GM21515 (cell line): ENCODE measurements at regions not wholly inside any gene's neighbourhood (a gene's known extent, or its start where the extent isn't known, plus 50 kb on each side); places are given as distances from the start of the nearest gene placed in this dataset.

Source experiments
- ATAC-seq: cut with Tn5 transposase; IDR thresholded peaks from one replicate; pipeline ENCODE4 v1.9.1; 2021; ENCODE audit not compliant: unreplicated experiment

DNA sequence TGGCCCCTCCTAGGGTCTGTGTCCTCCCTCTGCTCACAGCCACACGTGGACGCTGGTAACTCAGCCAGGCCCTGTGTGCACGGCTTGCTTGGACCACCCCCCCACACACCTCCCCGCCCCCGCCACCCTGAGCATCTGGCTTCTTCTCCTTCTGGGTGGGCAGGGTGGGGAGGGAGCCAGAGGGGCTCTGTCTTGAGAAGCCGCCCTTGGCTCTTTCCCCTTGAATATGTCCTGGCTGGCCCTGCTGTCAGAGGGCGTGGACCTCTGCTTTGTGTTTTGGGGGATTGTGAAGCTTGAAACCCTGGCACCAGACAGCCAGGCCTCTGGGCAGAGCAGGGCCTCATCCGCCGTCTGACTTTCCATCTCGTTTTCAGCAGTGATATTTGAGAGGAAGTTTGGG lies 72.1 kb downstream of the GLI2 start:
- ATAC-seq: no peak

DNA sequence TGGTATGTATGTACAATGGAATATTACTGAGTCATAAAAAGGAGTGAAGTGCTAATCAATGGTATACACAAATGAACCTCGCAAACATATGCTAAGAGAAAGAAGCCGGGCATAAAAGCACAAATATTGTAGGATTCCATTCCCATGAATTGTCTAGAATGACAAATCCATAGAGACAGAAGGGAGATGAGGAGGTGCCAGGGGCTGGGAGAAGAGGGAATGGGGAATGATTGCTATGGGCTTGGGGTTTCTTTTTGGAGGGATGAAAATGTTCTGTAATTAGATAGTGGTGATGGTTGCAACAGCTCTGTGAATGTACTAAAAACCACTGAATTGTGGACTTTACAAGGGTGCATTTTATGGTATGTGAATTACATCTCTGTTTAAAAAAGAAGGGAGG lies 73.5 kb downstream of the GLI2 start:
- ATAC-seq: no peak

DNA sequence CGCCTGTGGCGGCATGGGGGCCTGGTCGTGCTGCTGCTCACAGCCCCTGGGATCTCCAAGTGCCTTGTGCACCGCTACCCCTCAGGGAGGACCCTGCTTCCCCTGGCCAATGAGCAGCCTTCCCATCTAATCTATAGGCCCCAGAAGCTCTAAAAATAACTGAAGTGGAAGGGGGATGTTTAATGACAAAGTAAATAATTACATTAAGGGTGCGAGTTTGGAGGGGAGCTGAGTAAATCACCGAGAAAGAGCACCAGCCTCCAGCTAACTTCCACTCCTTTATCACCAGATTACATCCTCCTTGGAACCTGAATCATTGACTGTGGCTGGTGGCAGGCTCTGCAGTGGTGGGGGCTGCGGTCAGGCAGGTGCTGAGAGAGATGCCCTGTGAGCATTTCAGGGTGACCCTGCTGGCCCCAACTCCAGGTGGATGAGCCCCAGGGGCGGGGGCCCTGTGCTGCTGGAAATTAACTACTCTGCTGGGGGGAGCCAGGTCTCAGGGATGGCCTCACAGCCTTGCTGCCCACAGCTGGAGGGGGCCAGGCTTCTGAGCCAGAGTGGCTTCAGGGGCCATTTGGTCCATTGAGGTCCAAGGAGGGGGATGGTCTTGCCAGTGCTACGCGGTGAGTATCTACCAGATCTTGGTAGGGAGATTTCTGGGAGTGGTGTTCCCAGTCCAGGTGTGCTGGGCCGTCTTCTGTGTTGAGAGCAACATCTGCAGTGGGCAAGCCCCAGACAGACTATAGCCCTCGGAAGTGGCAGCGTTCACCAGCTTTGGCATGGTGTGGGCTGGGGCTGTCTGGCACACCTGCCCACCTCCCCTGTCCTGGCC lies 74.2 kb downstream of the GLI2 start:
- no peak for ATAC-seq

DNA sequence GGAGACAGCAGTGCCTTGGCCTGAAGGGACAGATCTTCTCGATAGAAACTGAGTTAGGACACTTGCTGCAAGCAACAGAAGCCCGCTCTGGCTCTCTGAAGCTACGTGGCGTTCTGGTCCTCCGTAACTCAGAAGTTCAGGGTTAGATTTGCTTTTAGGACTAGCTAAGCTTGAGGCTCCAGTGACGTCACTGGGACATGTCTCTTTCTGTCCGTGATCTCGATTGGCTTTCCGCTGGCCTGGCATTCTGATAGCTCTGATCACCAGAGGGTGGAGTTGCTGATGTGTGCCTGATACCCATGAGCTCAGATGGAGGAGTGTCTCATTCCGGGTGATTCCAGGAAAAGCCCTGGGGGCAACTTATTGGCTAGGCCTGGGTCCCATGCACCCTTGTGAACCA lies 75.0 kb downstream of the GLI2 start:
- ATAC-seq: no peak

DNA sequence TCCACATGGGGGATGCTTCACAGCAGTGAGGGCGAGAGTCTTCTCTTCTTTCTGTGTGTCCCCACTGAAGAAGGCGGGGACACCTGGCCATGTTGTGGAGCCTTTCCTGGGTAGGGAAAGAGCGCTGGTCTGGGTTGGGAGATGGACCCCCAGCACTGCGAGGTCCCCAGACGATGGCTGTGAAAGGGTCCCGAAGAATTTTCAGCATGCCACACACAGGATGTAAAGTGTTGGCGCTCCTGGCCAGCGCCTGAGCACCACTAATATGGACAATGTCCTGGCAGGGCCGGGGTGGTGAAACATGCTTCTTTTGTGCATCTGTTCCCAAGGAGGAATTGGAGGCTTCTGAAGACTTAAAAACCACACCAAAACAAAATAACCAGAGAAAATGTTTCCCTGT lies 77.2 kb downstream of the GLI2 start:
- ATAC-seq: no peak

DNA sequence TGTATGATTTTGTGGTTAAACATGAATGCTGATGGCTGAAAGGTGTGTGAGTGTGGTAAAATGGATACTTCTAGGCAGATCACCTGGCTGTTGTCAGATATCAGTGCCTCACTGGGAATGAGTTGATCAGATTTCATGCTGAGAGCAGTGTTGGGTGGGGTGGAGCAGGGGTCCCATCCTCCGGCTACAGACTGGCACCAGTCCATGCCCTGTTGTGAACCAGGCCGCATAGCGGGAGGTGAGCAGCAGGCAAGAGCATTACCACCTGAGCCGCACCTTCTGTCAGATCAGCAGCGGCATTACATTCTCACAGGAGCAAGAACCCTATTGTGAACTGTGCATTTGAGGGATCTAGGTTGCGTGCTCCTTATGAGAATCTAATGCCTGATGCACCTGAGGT lies 78.7 kb downstream of the GLI2 start:
- no peak for ATAC-seq

DNA sequence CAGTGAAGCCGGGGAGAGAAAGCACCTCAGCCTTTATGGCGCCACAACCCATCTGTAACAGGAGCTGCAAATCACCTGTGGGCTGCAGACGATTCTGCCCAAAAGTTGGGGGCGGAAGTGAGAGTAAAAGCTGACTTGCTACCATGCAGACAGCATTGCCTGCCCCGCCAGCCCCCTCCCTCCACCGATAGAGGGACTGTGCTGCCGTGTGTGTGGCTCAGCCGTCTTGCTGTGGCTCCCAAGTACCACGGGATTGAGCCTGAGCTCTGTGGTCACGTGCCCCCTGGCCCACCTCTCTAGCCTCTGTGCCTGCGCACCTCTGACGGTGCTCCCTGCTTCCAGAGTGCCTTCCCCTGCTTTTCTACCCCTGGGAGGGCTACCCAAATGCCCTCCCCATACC lies 79.6 kb downstream of the GLI2 start:
- ATAC-seq: no peak

DNA sequence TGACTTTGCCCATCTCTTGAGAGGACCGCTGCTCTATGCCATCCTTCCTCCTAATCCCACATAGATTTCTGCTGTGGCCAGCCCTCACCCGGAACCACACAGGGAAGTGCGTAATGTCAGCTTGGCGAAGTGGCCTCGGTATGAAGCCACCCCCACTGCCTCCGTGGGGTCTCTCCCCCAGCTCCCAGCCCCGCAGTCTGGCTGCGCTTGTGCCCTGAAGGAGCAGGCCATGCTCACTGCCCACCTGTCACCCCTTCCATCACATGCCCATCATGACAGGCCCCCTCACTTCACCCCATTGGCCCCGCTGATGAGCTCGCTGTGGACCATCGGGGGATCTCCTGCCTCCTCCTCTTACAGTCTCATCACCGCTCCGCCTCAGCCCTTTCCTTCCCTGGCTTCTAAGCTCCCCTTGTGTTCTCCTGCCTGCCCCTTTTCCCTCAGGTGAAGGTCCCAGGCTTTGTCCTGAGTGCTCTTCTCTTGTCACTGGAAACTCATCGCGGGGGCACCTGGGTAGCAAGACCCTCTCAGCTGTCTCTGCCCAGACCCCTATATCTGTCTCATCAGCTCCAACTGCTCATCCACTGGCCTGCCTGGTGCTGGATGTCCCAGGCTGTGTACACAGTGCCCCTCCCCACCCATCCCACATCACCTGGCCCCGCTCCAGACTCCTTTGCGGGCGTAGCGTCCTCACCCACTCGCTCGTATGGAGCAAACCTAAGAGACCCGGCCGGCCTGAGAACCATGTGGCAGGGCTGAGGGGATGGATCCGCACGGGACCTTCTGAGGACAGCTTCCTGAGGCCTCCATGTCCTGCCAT lies 81.7 kb downstream of the GLI2 start:
- no peak for ATAC-seq

DNA sequence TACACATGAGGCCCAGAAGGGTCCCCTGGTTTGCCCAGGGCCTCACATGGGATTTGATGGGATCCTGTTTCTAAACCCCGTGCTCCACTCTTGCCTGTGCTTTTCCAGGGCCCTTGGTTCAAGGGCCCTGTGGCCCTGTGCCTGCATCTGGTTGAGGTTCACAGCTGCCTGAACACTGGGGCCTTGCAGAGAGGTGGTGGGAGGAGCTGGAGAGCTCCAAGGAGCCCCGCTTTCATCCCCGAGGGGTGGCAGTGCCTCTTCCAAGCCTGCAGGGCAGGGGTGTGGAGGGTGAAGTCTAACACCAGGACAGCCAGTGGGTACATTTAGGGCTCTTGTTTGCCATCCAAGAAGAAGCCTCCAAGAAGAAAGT lies 82.3 kb downstream of the GLI2 start:
- no peak for ATAC-seq

DNA sequence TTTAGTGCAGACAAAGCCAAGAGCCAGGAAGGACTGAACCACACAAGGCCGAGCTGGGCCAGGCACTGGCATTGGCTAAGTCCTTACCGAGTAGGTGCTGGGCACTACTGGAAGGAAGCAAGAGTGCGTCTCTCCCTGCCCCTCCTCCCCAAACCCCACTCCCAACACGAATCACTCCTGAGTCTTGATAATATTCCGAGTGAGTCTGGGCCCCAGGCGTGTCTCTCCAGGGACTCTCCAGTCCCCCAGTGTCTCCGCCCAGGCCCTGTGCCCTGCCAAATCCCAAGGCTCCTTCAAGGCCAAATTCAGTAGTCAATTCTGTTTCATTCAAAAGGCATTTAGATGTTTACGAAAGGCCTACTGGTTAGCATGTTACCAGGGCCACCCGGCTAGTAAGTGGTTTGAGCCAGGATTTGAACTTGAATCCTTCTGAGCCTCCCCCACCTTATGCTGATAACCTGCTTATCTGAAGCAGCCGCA lies 82.8 kb downstream of the GLI2 start:
- no peak for ATAC-seq

DNA sequence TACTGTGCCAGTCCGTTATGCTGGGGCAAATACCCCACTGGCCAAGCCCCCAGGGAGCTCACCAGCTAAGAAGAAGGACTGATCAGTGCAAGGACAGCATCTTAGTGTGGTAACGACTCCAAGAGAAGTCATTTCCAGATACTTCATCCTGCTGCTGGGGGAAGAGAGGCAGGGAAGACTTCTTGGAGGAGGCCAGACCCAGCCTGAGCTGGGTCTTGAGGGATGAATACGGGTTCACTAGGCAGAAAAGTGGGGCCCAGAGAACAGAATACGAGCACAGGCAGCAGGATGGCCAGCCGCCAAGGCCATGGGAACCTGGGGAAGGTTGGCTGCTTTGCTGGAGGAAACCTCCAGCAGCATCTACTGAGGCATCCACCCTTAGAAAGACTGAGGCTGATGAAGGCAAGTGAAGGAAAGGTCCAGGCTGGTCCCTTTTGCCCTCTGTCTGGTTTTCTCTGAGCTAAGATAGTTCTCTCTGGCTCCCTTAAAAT lies 84.1 kb downstream of the GLI2 start:
- ATAC-seq: no peak

DNA sequence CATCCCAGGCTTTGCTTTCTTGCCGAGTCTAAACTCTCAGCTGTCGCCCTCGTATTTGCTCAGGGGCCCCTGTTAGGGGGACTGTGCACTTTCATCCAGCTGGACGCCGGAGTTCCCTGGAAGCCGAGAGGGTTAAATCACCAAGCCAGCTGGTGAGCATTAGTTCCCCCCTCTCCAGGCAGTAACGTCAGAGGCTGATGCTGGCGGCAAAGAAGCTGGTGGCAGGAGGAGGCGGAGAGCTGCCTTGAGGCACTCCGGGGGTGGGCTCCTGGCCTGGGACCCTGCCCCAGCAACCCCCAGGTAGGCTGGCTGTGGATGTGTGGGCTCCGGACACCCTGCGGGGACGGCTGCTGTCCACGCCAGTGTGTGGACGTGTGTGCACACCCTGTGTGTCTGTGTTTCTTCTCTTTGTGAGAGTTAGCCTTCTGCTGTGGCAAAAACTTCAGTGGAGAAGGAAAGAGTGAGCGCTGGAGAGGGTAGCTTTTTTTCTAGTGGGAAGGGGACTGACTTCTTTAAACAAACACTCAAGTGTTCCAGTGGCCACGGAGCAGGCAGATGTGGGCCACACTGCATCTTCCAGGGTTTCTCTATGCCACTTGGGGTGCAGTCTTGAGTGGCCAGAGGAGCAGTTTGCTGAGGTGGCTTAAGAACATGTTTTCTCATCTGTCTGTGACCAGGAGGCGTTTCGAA lies 84.7 kb downstream of the GLI2 start:
- no peak for ATAC-seq

DNA sequence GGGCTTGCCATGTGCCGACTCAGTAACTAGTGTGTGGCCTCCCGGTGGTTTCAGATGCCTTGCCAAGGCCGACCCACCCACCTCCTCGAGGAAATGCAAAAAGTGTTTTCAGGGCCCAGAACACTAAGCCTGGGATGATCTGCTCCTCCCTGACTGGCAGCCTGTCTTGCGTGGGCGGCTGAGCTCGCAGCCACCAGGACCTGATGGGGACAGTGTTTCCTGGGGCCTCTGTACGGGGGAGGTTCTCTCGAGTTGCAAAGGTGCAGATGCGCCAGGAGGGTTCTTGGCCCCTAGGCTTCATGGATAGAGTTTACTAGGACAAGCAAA lies 85.2 kb downstream of the GLI2 start:
- no peak for ATAC-seq

DNA sequence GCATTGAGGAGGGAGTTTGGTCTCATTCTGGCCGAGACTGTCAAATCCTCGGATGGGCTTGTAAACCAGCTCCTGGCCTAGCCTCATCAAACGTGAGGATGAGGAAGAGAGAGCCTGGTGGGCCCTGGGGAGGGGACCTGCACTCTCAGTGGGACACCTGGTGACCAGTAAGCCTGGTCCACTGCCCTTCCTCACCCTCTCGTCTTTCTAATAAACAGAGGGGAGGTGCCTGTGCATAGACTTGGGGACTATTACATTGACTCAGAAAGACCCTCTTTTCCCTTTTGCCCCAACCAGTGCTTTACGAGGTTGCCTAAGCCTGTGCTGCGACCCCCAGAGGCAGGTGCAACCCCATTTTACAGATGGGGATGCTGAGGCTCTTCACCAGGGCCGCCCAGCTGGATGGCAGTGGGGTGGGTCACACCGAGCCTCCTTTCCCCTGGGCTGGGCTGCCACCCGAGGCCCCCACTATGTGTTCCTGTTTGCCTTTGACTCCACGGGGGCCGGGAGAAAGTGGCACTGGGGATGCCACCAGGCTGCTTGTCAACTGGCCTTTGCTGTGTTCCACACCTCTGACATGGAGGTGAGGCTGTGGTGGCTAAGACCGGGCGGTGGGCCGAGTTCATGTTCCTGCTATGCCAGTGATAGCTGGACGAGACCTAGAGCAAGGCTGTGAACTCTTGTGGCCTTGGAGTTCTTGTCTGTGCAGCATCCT lies 85.9 kb downstream of the GLI2 start:
- ATAC-seq: no peak

DNA sequence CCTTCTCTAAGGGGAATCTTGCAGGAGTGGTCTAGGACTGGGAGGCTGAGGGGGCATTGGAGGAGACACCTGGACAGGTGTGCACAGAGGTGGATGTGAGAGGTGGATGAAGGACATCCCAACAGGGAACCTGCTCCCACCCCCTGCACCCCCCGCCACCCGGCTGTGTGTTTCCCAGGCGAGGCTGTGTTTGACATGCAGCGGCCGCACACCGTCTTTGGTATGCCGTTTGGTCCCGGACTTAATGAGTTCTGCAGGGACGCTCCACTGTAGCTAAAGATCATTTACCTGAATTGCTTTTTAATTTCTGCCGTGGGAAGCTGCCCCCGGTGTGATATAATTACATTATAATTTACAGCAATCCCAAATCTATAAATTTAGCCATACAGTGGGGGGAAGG lies 87.3 kb downstream of the GLI2 start:
- no peak for ATAC-seq

DNA sequence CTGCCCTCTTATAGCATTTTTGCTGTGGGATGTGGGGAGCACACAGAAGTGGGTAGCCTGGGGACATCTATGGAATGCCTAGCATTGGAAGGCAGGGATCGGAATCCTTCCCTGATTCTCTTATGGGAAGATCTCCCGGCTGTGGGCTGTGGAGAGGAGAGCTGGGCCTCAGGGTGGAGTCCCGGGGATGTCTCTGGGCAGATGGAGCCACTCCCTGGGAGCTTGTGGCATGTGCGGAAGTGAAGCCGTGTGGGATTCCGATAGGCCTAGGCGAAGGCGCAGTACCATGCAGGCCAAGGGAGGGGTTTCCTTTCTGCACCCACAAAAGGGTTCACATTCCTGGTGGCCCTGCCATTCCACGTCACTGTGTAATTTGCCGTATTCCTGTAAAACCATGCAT lies 87.9 kb downstream of the GLI2 start:
- no peak for ATAC-seq

DNA sequence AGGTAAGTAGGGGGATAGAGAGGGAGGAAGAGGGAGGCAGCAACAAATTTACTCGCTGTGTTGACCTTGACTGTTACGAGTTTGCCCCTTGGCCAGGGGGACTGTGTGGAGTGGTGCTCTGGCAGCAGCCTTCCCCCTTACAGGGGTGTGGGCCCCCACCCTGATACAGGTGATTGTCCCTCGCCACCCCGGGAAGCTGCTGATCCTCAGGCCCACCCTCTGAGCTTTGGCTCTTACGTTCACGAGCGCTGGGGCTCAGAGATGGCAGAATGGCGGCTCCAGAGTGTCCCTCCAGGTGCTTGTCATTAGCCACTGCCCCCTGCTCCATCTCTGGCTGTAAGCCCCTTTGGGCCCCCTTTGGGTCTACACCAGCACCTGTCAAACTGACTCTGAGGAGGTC lies 88.6 kb downstream of the GLI2 start:
- ATAC-seq: no peak

DNA sequence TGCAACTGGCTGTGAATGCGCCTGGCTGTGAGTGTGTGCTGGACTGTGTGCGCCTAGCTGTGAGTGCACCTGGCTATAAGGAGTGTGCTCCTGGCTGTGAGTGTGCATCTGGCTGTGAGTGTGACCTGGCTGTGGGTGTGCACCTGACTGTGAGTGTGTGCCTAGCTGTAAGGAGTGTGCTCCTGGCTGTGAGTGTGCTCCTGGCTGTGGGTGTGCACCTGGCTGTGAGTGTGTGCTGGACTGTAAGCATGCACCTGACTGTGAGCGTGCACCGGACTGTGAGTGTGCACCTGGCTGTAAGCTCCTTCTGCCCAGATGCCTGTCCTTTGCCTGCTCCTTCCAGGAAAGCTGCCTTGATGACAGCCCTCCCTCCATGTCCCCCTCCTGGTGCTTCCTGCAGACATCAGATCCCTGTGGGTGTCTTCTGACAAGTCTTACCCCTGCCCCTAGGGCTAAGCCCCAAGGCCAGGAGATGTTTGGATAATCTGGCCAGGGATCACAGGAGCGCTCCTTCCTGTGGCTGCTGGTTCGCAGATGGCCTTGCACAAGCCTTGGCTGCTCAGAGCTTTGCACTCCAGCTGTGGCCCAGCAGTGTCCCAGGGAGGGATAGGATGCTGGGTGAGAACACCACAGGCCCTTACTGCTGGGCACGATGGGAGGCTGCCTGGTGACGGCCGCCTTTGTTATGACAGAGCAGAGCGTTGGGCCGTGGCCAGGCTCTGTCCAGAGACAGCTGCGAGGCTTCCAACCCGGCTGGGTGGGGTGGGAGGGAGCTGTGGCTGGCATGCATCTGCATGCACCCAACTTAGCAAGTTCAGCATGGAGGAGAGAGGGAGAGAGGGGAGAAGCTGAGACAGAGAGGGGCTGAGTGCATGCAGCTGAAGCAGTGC lies 89.9 kb downstream of the GLI2 start:
- no peak for ATAC-seq

DNA sequence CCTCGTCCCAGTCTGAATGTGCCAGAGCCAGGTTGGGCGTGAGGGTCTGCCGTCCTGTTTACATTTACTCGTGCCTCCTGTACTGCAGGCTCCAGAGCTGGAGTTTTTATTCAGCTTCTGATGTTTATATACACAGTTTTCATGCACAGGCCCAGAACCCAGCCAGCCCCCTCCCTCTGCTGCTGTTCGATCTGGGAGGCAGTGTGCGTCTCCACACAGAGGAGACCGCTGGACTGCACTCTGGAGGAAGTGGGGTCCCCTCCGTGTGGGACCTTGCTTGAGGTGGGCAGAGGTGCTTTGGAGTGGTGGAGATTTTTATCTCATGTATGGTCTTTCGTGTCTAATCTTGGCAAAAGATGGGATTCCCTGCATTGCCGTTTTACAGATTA lies 90.6 kb downstream of the GLI2 start:
- ATAC-seq: no peak

DNA sequence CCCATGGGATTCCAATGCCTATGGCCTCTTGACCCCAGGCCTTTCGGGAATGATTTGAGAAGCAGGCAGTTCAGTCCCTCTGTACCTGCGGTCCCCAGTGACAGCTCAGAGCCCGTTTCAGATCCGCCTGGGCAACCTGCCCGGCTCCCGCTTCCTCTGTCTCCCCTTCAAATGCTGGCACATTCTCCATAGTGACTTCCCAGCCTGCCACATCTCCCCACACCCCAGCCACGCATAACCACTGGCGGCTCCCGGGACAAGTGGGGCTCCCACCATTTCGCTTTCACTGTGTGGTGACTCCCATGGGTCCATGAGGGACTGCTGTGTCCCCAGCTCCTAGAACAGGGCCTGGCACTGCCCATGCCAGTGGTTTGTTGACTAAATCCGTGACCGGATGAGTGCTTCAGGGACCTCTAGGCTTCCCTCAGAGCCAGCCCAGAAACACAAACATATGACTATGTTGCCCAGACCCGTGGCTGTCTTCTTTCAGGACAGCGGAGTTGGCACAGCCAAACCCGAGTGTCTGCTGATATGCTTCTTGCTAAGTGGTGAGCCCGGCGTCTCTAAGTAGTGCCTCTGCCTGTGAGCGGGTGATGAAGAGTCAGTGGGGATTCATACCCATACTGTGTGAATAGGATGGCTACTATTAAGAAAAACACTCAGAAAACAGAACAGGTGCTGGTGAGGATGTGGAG lies 91.2 kb downstream of the GLI2 start:
- ATAC-seq: no peak
